Trophoblast cell (in vitro differentiated cells and primary cell): ENCODE measurements at regions not wholly inside any gene's neighbourhood (a gene's known extent, or its start where the extent isn't known, plus 50 kb on each side); places are given as distances from the start of the nearest gene placed in this dataset.

Experiments
- DNase-seq, 2 donors: peaks; one replicate each; pipeline ENCODE4 v3.0.0-alpha.2; 2016
- H2AFZ ChIP-seq: 2 replicates; pipeline ENCODE4 v1.6.1; 2013; ENCODE audit warnings: low read length, moderate library complexity, mild to moderate bottlenecking; ENCODE audit not compliant: insufficient read depth, poor library complexity
- H2AK5ac ChIP-seq: 2 replicates; pipeline ENCODE4 v1.6.1; 2013; ENCODE audit warnings: mild to moderate bottlenecking, low read length
- H2BK120ac ChIP-seq: 2 replicates; pipeline ENCODE4 v1.6.1; 2013; ENCODE audit warnings: low read length, mild to moderate bottlenecking, moderate library complexity; ENCODE audit not compliant: insufficient read depth, poor library complexity
- H2BK12ac ChIP-seq: 2 replicates; pipeline ENCODE4 v1.6.1; 2013; ENCODE audit warnings: mild to moderate bottlenecking, low read length, moderate library complexity
- H2BK5ac ChIP-seq: 2 replicates; pipeline ENCODE4 v1.6.1; 2013; ENCODE audit warnings: low read length, low read depth, moderate library complexity, mild to moderate bottlenecking; ENCODE audit not compliant: poor library complexity
- H3K14ac ChIP-seq: 2 replicates; pipeline ENCODE4 v1.6.1; 2013; ENCODE audit warnings: mild to moderate bottlenecking, low read length
- H3K18ac ChIP-seq: 2 replicates; pipeline ENCODE4 v1.6.1; 2013; ENCODE audit warnings: mild to moderate bottlenecking, low read length
- H3K23ac ChIP-seq: 2 replicates; pipeline ENCODE4 v1.6.1; 2013; ENCODE audit warnings: low read length
- H3K27ac ChIP-seq: 2 replicates; pipeline ENCODE4 v1.5.1; 2013; ENCODE audit warnings: low read depth, mild to moderate bottlenecking, inconsistent platforms, low read length, moderate library complexity
- H3K27me3 ChIP-seq: 2 replicates; pipeline ENCODE4 v1.6.1; 2013; ENCODE audit warnings: inconsistent platforms, mild to moderate bottlenecking, low read length, moderate library complexity; ENCODE audit not compliant: insufficient read depth
- H3K36me3 ChIP-seq, 2 experiments: 1 replicate in 1 of 2; 2 replicates in 1 of 2; pipeline ENCODE4 v1.6.1; 2013; ENCODE audit warnings: low read length in 2 of 2, mild to moderate bottlenecking in 2 of 2, moderate library complexity in 1 of 2; ENCODE audit not compliant: insufficient read depth in 2 of 2, control insufficient read depth in 1 of 2
- H3K4ac ChIP-seq: 2 replicates; pipeline ENCODE4 v1.6.1; 2013; ENCODE audit warnings: low read depth, mild to moderate bottlenecking, low read length, moderate library complexity
- H3K4me1 ChIP-seq, 2 experiments: 1 replicate in 1 of 2; 2 replicates in 1 of 2; pipeline ENCODE4 v1.6.1; 2013; ENCODE audit warnings: low read length in 2 of 2, mild to moderate bottlenecking in 2 of 2, moderate library complexity in 1 of 2; ENCODE audit not compliant: insufficient read depth in 2 of 2, control insufficient read depth in 1 of 2
- H3K4me2 ChIP-seq: 2 replicates; pipeline ENCODE4 v1.6.1; 2013; ENCODE audit warnings: inconsistent platforms, mild to moderate bottlenecking, low read length, moderate library complexity
- H3K4me3 ChIP-seq: 2 replicates; pipeline ENCODE4 v1.5.1; 2013; ENCODE audit warnings: mild to moderate bottlenecking, low read depth, low read length, inconsistent platforms
- H3K79me1 ChIP-seq: one replicate; pipeline ENCODE4 v1.6.1; 2013; ENCODE audit warnings: low read length
- H3K79me2 ChIP-seq: 2 replicates; pipeline ENCODE4 v1.6.1; 2013; ENCODE audit warnings: low read length, mild to moderate bottlenecking; ENCODE audit not compliant: control insufficient read depth, insufficient read depth, poor library complexity
- H3K9ac ChIP-seq: 2 replicates; pipeline ENCODE4 v1.6.1; 2013; ENCODE audit warnings: mild to moderate bottlenecking, low read length
- H3K9me3 ChIP-seq: 2 replicates; pipeline ENCODE4 v1.6.1; 2013; ENCODE audit warnings: low read depth, mild to moderate bottlenecking, control low read depth, inconsistent platforms, low read length; ENCODE audit not compliant: insufficient read depth
- H4K12ac ChIP-seq: 2 replicates; pipeline ENCODE4 v1.6.1; 2013; ENCODE audit warnings: low read depth, mild to moderate bottlenecking, low read length, moderate library complexity
- H4K8ac ChIP-seq: 2 replicates; pipeline ENCODE4 v1.6.1; 2013; ENCODE audit warnings: low read depth, mild to moderate bottlenecking, low read length, moderate library complexity
- H4K91ac ChIP-seq: one replicate; pipeline ENCODE4 v1.6.1; 2013; ENCODE audit warnings: low read depth, mild to moderate bottlenecking, low read length, moderate library complexity
- WGBS: extraction: QIAGEN DNeasy Blood & Tissue Kit; methylation state at CpG from one replicate; pipeline ENCODE4 v1.1.7; 2013; ENCODE audit warnings: missing lambda C conversion rate; ENCODE audit not compliant: insufficient read length, insufficient coverage; ENCODE audit errors: extremely low coverage; 5-methylcytosine and 5-hydroxymethylcytosine counted together

DNA sequence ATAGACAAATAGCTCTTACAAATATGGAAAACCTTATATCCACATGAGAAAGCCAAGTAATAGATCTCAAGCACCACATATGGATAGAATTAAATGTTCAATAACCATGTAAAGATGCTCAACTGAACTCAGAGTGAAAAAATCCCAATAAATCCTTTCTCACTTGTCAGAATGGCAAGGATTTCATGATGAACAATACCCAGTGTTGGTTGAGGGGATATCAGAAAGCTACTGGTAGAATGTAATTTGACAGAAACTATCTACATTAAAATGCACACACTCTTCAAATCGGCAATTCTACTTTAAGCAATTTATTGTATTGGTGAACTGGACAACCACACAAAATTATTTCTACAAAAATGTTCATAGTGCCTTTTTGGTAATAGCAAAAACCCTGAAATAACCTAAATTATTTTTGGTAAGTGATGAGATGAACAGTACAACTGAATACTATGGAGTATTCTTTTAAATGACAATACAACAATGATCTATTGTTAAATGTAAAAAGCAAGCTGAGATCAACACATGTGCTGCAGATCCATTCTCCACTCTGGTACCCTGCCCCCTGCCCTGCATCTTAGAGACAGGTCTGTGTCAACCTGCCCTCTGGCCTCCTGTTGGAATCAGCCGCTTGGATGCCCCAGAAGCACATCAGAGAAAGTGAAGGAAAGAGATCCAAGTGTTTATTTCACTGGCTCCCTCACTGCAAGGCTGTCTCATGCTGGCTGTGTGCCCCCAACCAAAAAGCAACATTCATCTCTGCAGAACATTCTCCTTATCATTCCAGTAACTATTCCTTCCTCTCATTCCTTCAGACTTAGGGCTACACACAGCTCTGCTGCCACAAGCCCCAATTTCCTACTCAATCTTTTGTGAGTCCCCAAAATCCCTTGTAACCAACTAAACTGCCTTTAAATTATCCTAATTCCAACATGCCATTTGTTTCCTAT, 442.5 kb downstream of the LRATD1 start:
- no peaks in the 10 kb centered on the region for H3K79me1 ChIP-seq
- H4K12ac ChIP-seq, result no peak overlapping the region
- no peaks in the 10 kb centered on the region for H3K27me3 ChIP-seq
- no peak overlapping the region for H2AFZ ChIP-seq
- no peak overlapping the region for H3K27ac ChIP-seq
- H3K4me2 ChIP-seq, result no peak overlapping the region
- H3K9ac ChIP-seq, result no peak overlapping the region
- H3K23ac ChIP-seq, result no peak overlapping the region
- H3K9me3 ChIP-seq, result peaks cover 1% of the 10 kb centered on the region
- H2BK120ac ChIP-seq, result no peak overlapping the region
- H4K91ac ChIP-seq, result no peak overlapping the region
- H2BK5ac ChIP-seq, result no peak overlapping the region
- H3K4me3 ChIP-seq, result no peak overlapping the region
- H3K36me3 ChIP-seq, result no peaks in the 10 kb centered on the region
- no peak overlapping the region for H4K8ac ChIP-seq
- H2BK12ac ChIP-seq, result no peak overlapping the region
- no peaks in the 10 kb centered on the region for H3K4me1 ChIP-seq
- H3K14ac ChIP-seq, result no peak overlapping the region
- no peak overlapping the region for H3K4ac ChIP-seq
- no peak for DNase-seq
- no peaks in the 10 kb centered on the region for H3K79me2 ChIP-seq
- H2AK5ac ChIP-seq, result no peak overlapping the region
- WGBS, result no CpG with 5 or more reads among the region's 2 CpGs
- H3K18ac ChIP-seq, result no peak overlapping the region

DNA sequence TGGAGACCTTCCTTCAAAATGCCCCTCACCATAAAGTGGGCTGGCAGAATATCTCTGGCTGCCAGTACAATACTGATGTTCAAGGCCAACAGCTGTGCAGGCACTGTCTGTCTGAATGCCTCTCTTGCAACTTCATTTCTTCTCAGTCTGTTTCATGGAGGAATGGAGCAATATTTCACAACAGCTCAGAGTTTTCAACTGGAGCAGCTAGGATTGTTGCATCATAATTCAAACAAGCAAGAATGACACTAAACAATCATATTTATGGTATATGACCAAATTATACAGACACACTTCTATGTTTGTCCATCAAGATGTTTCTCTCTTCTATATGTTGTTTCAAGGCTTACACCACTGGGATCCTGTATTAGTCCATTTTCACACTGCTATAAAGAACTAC, 444.2 kb downstream of the LRATD1 start:
- Histone ChIP-seq H3K4ac (no peak overlapping the region), H3K79me2 (no peaks in the 10 kb centered on the region), H2AFZ (no peak overlapping the region), H2BK12ac (no peak overlapping the region), H3K18ac (no peak overlapping the region), H4K91ac (no peak overlapping the region), H3K27me3 (no peaks in the 10 kb centered on the region), H3K9ac (no peak overlapping the region), H2BK5ac (no peak overlapping the region), H2AK5ac (no peak overlapping the region), H3K23ac (no peak overlapping the region), H3K4me1 (no peaks in the 10 kb centered on the region), H3K27ac (no peak overlapping the region), H3K4me3 (no peak overlapping the region), H4K8ac (no peak overlapping the region), H3K9me3 (peaks cover 1% of the 10 kb centered on the region), H4K12ac (no peak overlapping the region), H3K4me2 (no peak overlapping the region), H2BK120ac (no peak overlapping the region), H3K14ac (no peak overlapping the region), H3K36me3 (no peaks in the 10 kb centered on the region), H3K79me1 (no peaks in the 10 kb centered on the region)
- no peak for DNase-seq

DNA sequence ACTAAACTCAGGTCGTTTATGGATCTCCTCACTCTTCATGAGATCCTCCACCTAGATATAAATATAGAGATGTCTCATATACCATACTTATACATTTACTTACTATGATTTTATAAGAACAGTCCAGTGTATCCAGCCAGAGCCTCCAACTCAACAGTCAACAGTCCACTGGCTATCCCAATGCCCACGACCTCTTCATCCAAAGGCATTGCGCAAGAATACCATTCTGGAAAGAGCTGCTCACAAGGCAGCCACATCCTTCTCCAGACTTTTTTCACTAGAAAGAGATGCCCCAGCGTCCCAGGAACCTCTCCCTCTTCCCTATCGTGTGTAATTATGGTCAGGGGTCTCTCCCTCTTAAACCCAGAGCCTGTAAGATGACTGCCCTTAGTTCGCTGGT, 448.8 kb downstream of the LRATD1 start:
- Histone ChIP-seq H2BK120ac (no peak overlapping the region), H3K4me1 (no peaks in the 10 kb centered on the region), H3K4me2 (no peak overlapping the region), H3K36me3 (no peaks in the 10 kb centered on the region), H2AK5ac (no peak overlapping the region), H3K4me3 (peak overlapping the region; percentile 28), H3K27me3 (no peaks in the 10 kb centered on the region), H3K18ac (no peak overlapping the region), H2BK5ac (no peak overlapping the region), H3K23ac (no peak overlapping the region), H3K79me2 (no peaks in the 10 kb centered on the region), H2AFZ (no peak overlapping the region), H3K27ac (no peak overlapping the region), H3K4ac (no peak overlapping the region), H3K9ac (no peak overlapping the region), H4K12ac (no peak overlapping the region), H2BK12ac (no peak overlapping the region), H3K79me1 (no peaks in the 10 kb centered on the region), H3K9me3 (no peaks in the 10 kb centered on the region), H4K8ac (no peak overlapping the region), H4K91ac (no peak overlapping the region), H3K14ac (no peak overlapping the region)
- no CpG with 5 or more reads among the region's 6 CpGs for WGBS
- DNase-seq, result no peak

- no peaks in the 10 kb centered on the region for H3K79me1 ChIP-seq
- no peaks in the 10 kb centered on the region for H3K27me3 ChIP-seq
- H3K4me2 ChIP-seq, result no peak overlapping the region
- H3K9ac ChIP-seq, result no peak overlapping the region
- H4K8ac ChIP-seq, result no peak overlapping the region
- no peaks in the 10 kb centered on the region for H3K9me3 ChIP-seq
- no peak overlapping the region for H2AFZ ChIP-seq
- no peaks in the 10 kb centered on the region for H3K36me3 ChIP-seq
- H2BK12ac ChIP-seq, result no peak overlapping the region
- no peak overlapping the region for H2BK120ac ChIP-seq
- no peaks in the 10 kb centered on the region for H3K4me1 ChIP-seq
- H3K27ac ChIP-seq, result no peak overlapping the region
- no peaks in the 10 kb centered on the region for H3K79me2 ChIP-seq
- no peak for DNase-seq
- no peak overlapping the region for H3K14ac ChIP-seq
- no peak overlapping the region for H3K4ac ChIP-seq
- no peak overlapping the region for H2BK5ac ChIP-seq
- H3K4me3 ChIP-seq, result no peak overlapping the region
- no peak overlapping the region for H3K23ac ChIP-seq
- no peak overlapping the region for H4K91ac ChIP-seq
- no peak overlapping the region for H3K18ac ChIP-seq
- no peak overlapping the region for H4K12ac ChIP-seq
- H2AK5ac ChIP-seq, result no peak overlapping the region
- whole genome bisulfite sequencing, result no CpG with 5 or more reads among the region's 5 CpGs
Measured at GRCh38 chr2:15082105-15083058, 449.9 kb downstream of the LRATD1 start.
